Coronary artery (tissue), 2 donors: ENCODE measurements at regions not wholly inside any gene's neighbourhood (a gene's known extent, or its start where the extent isn't known, plus 50 kb on each side); places are given as distances from the start of the nearest gene placed in this dataset.

Source experiments
- DNase-seq: peaks from one replicate; pipeline ENCODE4 v3.0.0-alpha.2; 2017; ENCODE audit warnings: low spot score
- H3K27ac ChIP-seq, 2 donors: fragments of 200-600 bp; sonication (generic); one replicate each; pipeline ENCODE4 v1.5.1; 2016 to 2019
- H3K4me3 ChIP-seq: fragments of 200-600 bp; sonication (generic); 2 replicates; pipeline ENCODE4 v1.5.1; 2016; ENCODE audit warnings: mild to moderate bottlenecking, moderate library complexity
- TF ChIP-seq, protein P1 (sequence below): fragments of 200-600 bp; sonication (generic); IDR thresholded peaks from one replicate; pipeline ENCODE4 v1.5.1; 2019; ENCODE audit warnings: antibody characterized with exemption

DNA sequence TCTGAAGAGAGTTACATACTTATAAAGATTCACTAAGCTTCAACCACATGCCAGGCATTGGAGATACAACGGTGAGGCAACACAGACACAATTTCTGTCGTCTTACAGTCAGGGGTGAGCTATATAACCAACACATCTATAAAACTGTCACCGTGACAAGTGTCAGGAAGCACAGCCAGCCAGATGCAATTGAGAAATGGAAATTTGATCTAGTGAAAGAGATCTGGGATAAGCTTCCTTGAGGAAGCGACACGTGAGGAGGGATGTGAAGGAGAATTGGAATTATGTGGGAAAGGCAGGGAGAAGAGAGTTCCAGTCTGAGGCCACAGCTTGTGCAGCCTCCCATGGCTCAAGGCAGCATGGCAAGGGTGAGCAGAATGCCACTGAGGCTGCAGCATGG lies 50.9 kb upstream of the ZNF354B start:
- TF ChIP-seq, protein P1, sequence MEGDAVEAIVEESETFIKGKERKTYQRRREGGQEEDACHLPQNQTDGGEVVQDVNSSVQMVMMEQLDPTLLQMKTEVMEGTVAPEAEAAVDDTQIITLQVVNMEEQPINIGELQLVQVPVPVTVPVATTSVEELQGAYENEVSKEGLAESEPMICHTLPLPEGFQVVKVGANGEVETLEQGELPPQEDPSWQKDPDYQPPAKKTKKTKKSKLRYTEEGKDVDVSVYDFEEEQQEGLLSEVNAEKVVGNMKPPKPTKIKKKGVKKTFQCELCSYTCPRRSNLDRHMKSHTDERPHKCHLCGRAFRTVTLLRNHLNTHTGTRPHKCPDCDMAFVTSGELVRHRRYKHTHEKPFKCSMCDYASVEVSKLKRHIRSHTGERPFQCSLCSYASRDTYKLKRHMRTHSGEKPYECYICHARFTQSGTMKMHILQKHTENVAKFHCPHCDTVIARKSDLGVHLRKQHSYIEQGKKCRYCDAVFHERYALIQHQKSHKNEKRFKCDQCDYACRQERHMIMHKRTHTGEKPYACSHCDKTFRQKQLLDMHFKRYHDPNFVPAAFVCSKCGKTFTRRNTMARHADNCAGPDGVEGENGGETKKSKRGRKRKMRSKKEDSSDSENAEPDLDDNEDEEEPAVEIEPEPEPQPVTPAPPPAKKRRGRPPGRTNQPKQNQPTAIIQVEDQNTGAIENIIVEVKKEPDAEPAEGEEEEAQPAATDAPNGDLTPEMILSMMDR, result no peak
- H3K4me3 ChIP-seq, result no peak overlapping the region
- no peak overlapping the region for H3K27ac ChIP-seq
- DNase-seq, result peak; percentile 33

- DNase-seq, result peak; percentile 64
- TF ChIP-seq, protein P1, result no peak
- H3K27ac ChIP-seq, result no peak overlapping the region
- H3K4me3 ChIP-seq, result no peak overlapping the region
These were observed 58.7 kb upstream of the ZNF354B start for GRCh38 chr5:178801021-178801420.

DNA sequence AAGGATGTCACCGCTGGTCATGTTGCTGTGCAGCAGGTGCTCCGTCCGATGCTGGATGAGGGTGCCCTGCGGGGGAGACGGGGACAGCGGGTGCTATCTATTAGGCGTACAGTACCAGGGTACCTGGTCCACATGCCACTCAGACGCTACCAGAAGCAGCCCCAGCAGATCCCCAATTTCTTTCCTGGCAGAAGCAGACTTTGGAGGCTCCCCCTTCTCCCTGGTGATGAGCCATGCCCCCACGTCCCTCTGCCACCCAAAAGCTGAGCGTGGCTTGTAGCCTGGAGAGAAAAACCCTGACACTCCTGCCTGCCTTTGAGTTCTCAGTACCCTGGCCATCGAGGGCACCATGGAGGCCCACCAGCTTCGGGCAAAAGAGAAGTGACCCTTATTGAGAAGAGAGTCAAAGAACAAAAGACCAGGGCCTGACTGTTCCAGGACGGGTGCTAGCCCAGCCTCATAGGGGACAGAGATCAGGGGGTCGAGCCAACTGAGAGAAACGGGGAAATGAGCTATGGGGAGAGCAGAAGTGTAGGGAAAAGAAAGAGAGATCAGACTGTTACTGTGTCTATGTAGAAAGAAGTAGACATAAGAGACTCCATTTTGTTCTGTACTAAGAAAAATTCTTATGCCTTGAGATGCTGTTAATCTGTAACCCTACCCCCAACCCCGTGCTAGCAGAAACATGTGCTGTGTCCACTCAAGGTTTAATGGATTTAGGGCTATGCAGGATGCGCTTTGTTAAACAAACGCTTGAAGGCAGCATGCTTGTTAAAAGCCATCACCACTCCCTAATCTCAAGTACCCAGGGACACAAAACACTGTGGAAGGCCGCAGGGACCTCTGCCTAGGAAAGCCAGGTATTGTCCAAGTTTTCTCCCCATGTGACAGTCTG lies 62.0 kb upstream of the ZNF354B start:
- H3K27ac ChIP-seq, result no peak overlapping the region
- H3K4me3 ChIP-seq, result no peak overlapping the region
- DNase-seq, result no peak
- TF ChIP-seq, protein P1, result no peak

GRCh38 chr5:178797101-178797521 lies 62.6 kb upstream of the ZNF354B start:
- TF ChIP-seq, protein P1, result no peak
- no peak overlapping the region for H3K4me3 ChIP-seq
- no peak overlapping the region for H3K27ac ChIP-seq
- DNase-seq, result no peak

DNA sequence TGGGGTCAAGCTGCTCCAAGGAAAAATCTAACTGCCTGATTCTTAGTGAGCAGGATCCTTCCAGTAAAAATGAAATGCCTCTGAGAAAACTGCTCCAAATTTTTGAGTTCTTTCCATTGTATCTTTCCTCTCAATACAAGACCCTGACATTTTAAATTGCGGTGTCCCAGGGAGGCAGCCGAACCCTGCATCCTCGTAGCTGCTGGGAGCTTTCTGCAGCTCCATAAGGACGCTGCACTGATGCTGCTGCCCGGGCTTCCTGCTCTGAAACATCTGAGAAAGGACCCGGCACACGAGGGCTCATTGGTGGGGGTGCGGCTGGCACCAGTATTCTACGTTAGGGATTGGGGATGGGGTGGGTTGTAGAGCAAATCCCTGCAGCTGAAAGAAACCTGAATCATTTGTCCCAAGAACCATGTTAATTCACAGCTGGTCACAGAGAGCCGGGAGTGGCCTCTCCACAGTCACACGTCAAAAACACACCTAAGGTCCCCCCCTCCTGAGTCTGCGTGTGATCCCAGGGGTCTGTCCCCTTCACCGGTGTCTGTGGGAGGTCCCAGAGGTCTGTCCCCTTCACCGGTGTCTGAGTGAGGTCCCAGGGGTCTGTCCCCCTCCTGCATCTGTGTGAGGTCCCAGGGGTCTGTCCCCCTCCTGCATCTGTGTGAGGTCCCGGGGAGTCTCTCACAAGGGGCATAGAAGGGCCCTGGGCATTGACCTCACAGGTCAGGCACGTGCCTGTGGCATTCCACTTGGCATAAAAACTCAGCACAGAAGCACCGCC lies 63.4 kb upstream of the ZNF354B start:
- H3K4me3 ChIP-seq, result no peak overlapping the region
- H3K27ac ChIP-seq, result no peak overlapping the region
- no peak for DNase-seq
- TF ChIP-seq, protein P1, result no peak

- Histone ChIP-seq H3K4me3 (no peak overlapping the region), H3K27ac (no peak overlapping the region)
- TF ChIP-seq, protein P1, result no peak
- no peak for DNase-seq
These were observed 64.0 kb upstream of the ZNF354A start for GRCh38 chr5:178794433-178794832.
